ENCODE measurements at regions not wholly inside any gene's neighbourhood (a gene's known extent, or its start where the extent isn't known, plus 50 kb on each side); places are given as distances from the start of the nearest gene placed in this dataset.
A peak's percentile ranks its signal among the peaks of the same experiment; 100 is the strongest.

DNA sequence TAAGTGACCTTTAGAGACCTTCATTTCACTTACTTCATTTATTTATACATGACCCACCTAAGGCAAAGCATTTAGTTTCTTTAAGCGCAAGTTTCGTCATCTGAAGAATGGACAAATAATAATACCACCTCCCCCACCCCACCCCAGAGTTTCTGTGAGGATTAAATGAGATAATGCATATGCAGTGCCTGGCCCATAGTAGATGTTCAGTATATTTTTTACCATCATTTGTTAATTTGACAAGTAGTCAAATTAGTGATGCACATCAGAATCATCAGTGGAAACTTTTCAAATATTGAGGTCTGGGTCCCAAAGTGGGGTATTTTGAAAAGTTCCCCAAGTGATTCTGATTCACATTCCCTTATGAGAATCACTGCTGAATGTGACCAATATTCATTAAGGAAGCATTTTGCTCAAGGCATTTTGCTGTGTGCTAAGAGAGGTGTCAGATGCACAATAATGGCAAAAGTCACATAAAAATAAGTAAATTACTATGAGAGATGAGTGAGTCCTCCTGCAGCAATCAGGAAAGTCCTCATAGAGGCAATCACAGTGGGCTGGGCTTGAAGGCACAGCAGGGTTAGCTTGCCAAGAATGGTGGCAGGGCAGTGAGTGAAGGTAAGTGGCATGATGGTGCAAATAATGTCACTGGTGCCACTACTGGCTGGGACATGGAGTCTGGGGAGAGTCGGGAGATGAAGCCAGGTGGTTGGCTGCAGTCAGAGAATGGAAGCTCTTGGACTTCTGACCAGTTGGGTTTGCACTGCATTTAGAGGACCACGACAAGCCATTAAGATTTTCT, 244.1 kb downstream of the PTEN start:
- DNase-seq (ENCODE audit: low spot score) = no peak
- no peak for FAIRE-seq

DNA sequence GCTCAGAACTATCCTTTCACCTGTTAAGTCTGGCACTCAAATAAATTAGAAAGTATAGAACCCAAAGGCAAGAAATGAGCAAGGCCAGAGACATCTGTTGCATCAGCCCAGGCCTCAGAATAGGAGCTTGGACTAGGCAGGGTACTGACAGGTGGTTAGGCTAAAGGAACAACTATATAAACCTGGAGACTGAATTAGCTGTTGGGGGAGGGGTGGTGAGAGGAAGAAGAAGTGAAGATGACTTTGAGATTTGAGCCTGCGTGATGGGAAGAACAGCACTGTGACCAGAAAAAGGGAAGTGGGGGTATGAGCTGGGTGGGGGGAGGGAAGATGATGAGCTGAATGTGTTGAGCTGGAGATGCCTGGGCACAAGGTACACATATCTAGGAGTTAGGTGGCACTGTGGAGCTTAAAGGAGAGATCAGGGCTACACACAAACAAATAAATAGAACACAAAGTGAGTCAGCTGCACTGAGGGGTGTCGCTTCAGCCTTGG, 244.7 kb downstream of the PTEN start:
- FAIRE-seq = no peak
- DNase-seq (ENCODE audit: low spot score) = no peak

DNA sequence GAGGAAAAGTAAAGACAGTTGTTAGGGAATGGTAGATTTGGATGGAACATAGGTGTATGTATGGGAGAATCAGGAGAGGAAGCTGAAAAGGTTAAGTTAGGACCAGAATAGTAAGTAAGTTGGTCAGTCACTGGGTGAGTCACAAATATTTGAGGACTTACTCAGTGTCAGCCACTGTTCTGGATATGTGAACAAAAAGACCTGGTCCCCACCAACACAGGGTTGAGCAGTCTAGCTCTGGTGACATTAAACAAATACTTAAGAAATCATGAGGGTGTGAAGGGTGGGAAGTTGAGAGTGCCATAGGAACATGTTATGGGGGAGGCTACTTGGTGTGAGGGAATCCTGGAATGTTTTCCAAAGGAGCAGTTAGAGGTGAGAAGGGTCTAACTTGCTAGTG, 246.9 kb downstream of the PTEN start:
- FAIRE-seq = peak; percentile 98
- DNase-seq (ENCODE audit: low spot score) = peak; percentile 93

DNA sequence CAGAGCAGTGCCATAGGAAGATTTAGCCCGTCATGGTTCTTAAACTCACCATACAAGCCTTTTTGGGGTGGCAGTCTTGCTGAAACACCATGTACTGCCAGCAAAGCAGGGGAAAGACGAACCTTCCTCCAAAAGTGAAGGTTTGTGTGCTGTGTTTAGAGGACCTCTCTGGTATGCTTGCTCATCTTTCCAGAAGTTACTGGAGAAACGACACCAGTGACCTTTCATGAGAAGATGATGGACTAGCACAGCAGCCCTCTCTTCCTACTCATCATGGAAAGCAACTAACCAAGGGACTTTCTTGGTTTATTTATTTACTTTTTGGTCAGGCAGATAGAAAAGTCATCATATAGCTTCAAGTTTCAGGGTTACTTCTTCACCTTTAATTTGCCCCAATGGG, 247.4 kb downstream of the PTEN start:
- peak; percentile 11 for DNase-seq (ENCODE audit: low spot score)

DNA sequence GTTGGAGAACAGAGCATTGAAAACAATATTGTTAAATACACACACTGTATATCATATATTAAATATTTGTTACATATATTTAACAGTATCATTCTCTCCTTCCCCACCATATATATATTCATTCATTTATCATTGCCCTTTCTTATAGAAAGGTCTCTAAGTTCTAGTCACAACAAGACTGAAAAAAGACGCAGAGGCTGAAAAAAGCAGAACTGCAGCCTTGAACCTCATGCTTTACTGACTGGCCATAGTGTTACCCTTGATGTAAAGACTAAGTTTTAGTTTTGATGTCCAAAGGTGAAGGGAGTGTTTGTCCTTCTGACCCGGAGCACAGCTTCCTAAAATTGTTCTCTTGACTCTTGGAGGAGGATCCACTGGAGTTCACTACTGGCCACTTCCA, 247.9 kb downstream of the PTEN start:
- FAIRE-seq (no peak), DNase-seq (ENCODE audit: low spot score) (no peak)

More for the DNA sequence above, 247.4 kb downstream of the PTEN start:
- FAIRE-seq = no peak

DNA sequence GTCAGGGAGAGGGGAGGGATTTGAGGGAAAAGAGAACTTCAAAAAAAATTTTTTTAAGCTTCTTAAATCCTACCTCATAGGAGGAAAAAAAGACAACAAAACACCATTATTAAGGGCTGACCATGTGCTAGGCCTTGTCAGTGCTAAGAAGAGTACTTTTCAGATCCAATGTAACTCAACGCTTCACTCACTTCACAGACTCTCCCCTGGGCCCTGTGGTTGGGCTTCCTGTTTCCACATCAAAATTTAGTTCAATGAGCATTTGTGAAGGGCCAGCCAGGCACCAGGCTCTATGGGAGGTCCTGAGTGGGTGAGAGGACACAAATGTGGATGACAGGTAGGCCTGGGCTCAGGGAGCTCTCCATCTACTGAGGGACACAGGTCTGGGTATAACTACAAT, 249.8 kb downstream of the PTEN start:
- FAIRE-seq = no peak

DNA sequence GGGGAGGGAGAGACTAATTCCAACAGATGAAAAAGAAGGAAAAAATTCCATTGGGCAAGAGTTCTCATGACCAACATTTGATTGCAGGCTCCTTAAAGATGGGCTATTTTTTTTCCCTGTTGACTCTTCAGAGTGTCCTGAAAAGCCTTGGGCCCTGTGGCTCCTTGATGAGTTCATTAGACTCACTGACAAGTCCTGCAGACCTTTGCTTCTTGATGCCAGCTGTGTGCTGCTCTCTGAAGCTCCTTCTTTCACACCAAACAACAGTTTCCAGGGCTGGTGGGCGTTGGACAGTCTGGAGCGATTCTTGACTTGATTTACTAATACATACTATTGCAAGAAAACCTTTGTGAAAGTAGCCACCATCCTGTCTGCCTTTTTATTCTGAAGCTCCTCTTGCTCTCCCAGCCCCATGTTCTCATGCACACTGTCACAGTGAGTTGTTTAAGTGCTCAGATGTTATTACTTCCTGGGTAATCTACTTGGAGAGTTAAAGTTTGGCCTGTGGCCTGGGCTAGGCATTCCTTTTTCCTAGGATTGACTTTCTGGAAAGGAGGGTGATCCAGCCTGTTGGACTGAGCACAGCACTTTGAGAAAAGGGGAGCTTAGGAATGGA, 250.3 kb downstream of the PTEN start:
- no peak for DNase-seq (ENCODE audit: low spot score)
- no peak for FAIRE-seq

More for the DNA sequence above, 249.8 kb downstream of the PTEN start:
- DNase-seq (ENCODE audit: low spot score) = no peak

DNA sequence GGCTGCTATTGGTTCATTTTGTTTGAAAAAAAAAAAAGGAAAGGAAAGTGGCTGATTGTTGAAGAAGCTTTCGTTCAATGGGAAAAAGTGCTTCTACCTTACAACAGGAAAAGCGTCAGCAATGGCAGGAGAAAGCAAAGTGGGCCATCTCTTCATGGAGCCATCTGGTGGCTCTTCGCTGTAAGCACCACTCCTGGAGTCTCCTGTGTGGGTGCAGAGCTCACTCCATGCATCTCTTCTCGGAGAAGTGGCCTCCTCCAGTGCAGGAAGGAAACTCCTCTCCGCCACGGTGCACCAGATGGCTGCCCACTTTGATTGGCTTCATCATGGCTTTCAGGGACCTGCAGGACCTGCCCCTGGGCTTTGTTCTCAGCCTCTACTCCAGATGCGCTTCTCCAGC, 250.9 kb downstream of the PTEN start:
- no peak for FAIRE-seq
- DNase-seq (ENCODE audit: low spot score) = no peak

DNA sequence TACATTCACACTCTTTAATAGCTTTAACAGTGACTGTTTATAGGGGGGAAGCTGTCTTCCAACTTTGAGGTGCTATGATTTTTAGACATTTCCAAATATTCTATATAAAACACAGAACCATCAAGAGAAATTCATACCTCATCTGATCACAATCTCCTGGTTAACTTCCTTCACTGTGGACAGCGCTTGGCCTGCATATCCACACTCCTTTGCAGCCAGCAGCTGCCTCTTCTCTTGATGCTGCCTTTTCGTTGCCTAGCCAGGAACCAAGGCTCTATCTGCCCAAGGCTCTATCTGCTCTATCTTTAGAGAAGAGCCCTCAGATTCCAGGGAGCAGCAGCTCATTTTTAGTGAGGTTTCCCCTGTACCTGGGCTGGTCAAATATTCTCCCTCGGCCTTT, 252.0 kb downstream of the PTEN start:
- no peak for FAIRE-seq

DNA sequence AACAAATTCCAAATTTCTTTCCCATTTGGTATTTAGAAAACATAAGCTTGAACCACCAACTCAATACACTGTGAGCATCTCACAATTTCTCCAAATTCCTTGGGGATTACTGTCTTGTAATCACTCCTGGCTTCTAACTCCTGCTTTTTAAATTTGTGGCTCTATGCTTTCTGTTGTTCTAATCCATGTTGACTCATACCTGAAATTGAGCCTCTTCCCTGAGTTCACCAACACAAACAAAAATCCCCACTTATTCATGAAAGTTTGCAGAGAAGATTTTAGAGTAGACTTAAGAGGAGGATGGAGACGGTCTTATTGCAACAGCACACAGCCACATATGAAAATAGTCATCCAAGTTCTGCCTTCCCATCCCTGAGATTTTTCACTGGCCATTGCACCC, 252.5 kb downstream of the PTEN start:
- no peak for DNase-seq (ENCODE audit: low spot score)
- no peak for FAIRE-seq

More for the DNA sequence above, 252.0 kb downstream of the PTEN start:
- no peak for DNase-seq (ENCODE audit: low spot score)

DNA sequence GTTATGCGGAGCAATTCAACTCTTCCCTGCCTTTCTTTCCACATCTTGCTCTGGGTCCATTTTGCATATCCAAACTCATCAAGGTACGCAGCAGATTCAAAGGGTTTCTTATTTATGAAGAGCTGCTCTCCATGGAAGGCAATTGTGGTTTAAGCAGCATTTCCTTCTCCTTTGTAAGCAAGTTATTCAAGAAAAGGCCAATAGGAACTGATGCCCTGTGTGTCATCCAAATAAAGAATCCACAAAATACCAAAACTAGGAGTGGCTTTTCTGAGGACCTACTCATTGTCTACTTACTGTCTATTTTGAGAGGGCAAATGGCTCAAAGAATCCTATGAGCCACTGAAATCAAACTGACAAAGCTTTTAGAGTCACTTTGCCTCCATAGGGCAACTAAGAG, 253.1 kb downstream of the PTEN start:
- no peak for DNase-seq (ENCODE audit: low spot score)

DNA sequence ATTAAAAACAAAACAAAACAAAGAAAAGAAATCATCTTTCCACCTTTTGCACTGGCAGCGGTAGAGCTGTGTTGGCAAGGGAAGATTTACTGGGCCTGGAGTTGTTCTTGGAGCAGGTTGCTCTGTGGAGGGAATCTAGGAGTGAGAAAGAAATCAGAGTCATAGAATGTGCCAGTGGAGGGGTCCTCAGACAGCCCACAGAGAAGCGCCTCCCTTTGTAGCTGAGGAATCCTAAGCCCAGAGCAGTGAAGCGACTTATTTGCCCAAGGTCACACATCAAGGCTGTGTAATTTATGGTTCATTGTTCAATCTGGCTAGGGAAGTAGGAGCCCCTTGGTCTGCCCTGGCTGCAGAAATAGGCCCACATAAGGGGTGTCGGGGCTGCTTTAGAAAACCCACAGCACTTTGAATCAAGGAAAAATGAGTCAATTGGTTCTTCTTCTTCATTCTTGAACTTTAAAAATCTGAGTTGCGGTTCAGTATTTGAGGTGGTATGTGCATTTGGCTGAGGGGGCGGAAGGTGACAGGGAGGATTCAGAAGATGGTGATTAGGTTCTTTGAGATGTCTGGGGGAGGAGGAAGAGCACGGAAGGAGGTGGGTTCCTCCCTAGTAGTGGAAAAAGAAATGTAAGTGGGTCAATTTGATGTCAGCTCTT, 253.7 kb downstream of the PTEN start:
- DNase-seq (ENCODE audit: low spot score) (no peak), FAIRE-seq (no peak)

More for the DNA sequence above, 253.1 kb downstream of the PTEN start:
- FAIRE-seq = no peak

DNA sequence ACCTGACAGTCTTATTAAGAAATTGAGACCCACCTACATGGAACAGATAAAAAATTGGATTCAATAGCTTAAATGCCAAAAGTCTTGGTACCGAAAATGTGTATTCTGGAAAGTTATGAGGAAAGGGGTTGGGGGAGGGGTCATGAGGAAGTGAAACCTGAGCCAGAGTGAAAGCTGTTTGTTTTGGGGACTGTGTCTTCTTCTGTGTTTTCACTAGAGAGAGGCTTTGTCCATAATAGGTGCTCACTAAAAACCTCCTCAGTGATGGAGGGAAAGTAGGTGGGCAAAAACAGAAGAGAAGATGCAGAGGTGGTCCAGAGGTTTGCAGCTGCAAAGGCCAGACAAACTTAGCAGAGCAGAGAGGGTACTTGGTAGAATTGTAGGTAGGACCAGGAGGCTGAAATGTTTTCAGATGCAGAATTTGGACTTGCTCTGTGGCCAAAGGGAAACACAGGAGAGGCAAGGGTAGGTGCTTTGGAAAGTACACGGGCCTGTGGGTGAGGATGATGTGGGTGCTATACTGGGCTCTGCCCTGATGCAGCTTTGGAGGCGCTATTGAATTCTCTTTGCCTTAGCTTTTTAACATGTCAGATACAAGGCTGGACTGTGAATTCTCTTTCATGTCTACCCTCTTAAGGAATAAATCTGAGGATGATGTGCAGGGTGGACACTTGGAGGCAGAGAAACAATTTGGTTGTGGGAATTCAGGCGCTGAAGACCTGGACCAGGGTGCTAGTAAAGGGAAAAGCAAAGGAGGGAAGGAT, 254.6 kb downstream of the PTEN start:
- FAIRE-seq = no peak
- no peak for DNase-seq (ENCODE audit: low spot score)

DNA sequence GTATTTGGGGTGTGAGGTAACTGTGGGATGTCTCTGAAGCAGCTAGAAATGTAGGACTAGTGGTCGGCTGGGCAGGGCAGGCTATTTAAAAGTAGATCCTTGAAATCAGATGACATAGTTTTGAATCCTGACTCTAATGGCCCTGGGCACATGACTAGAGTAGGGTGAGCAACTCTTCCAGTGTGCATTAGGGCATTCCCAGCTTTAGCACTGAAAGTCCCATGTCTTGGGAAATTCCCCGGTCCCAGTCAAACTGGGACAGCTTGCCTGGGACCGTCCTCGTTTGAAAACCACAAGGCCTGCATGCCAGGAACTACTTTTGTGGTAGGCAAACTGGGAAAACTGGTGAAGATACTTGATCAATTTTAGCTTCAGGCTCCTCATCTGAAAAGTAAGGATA, 255.3 kb downstream of the PTEN start:
- FAIRE-seq = peak; percentile 72
- peak; percentile 70 for DNase-seq (ENCODE audit: low spot score)

DNA sequence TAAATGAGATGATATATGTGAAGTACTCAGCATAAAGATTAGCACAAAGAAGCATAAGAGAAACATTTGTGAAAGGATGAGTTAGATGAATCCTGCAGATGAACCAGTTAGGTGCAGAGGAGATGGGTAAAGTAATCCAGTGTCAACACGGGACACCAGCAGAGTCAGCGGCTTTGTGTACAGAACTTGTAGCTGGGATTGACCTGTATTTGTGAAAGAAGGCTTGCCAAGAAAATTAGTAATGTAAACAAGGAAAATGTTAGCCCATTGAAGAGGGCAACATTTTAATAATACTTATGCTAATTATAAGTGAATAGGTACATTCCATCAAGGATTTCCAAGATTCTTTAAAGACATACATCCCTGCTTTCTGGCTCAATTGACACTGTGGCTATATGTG, 255.7 kb downstream of the PTEN start:
- FAIRE-seq (no peak), DNase-seq (ENCODE audit: low spot score) (no peak)

DNA sequence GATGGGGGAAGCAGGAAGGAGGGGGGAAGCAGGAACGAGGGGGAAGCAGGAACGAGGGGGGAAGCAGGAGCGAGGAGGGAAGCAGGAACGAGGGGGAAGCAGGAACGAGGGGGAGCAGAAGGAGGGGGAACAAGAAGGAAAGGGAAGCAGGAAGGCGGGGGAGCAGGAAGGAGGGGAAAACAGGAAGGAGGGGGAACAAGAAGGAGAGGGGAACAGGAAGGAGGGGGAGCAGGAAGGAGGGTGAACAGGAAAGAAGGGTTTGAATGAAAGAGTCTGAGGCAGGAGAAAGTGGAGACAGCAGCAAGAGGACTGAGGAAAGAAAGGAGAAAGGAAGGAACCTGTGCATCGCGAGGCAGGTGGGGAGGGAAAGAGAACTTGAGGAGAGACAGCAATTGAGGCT, 256.6 kb downstream of the PTEN start:
- DNase-seq (ENCODE audit: low spot score) (no peak), FAIRE-seq (no peak)

DNA sequence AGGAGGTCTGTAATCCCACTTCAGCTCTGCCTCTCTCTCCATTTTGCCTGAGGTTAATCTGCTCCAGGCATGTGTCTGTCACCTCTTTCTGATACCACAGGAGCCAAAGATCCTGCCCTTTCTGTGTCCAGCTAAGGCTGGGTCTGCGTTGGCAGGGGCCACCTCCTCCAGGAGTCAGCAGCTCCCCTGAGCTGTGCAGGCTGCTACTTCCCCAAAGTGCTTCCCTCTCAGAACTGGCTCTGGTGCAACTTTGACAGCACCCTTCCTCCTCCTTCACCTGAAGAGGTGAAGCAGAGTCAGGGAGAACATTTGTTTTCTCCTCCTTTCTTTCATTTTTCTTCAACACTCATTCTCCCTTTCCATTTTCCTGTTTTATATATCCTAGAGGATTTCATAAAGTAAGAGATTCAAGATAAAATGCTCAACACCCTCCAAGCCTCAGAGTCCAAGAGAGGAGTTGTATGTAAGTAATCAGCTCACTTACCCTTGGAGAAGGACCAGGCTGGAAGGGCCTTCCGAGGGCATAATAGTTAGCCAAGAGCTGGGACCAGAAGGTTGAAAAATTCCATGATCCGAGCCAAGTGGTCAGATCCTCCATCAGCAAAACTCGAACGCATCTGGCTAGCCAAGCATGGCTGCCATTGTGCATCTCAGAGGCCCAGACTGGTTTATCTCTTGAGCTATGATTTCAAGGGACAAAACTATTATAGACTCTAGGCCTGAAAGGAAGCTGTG, 257.3 kb downstream of the PTEN start:
- FAIRE-seq = no peak

DNA sequence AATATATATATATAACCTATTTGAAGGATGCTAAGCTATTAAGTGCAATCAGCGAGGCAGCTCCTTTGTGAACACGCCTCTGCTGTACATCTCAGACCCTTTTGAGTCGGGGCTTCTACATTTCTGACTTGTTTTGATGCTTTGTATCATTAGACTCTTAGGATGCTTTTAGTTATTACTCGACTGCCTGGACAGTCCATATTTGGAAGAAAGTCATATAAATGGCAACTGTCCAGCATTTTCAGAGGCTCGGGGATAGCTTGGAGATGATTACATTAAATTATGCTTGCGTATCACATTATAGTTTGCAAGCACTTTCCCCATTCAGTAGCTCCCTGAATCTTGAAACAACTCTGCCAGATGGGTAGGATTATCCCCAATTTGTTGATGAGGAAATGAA, 257.9 kb downstream of the PTEN start:
- DNase-seq (ENCODE audit: low spot score) (no peak), FAIRE-seq (no peak)

More for the DNA sequence above, 257.3 kb downstream of the PTEN start:
- DNase-seq (ENCODE audit: low spot score) = no peak

DNA sequence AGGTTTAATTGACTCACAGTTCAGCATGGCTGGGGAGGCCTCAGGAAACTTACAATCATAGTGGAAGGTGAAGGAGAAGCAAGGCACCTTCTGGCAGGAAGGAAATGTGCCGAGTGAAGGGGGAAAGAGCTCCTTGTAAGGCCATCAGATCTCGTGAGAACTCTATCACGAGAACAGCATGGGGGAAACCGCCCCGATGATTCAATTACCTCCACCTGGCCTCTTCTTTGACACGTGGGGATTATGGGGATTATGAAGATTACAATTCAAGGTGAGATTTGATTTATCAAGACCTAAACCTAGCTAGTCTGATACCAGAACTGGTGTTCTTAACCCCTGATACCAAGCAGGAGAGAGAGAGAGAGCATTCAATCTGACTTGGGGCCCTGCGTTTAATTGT, 258.7 kb downstream of the PTEN start:
- FAIRE-seq (no peak), DNase-seq (ENCODE audit: low spot score) (no peak)

DNA sequence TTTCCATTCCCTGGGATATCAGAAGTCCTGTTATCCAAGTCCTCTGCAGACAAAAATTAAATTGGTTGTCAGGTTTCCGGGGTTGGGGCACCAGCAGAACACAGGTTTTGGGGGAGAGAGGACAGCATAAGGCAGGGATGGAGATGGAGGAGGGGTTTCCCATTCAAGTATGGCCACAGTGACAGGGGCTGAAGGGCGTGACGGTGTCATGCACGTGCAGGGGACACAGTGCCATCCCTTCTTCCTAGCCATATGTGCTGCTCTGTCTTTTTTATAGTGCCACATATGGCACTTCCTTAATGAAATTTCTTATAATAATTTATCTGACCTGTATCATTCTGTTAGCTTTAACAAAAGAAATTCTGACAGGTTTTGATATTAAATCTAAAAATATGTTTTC, 259.2 kb downstream of the PTEN start:
- FAIRE-seq = no peak
- no peak for DNase-seq (ENCODE audit: low spot score)

DNA sequence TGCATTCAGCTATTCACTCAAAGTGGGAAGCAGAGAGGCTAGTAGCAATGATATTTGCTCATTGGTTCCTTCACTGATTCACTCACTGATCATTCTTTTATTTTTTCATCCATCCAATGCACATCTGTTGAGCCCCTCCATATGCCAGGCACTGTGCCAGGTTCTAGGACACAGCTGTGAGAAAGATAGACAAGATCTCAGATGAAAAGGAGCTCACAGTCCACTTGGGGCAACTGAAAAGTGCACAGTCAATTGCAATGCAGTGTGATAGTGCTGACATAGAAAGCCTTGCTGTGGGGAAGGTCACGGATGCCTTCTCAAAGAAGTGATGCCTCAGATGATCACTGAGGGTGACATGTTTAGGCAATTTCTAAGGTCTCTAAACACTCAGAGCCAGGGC, 262.3 kb downstream of the PTEN start:
- DNase-seq (ENCODE audit: low spot score) = no peak
- FAIRE-seq = no peak
